ENCODE measurements at regions not wholly inside any gene's neighbourhood (a gene's known extent, or its start where the extent isn't known, plus 50 kb on each side); places are given as distances from the start of the nearest gene placed in this dataset.
"Not testable (repeated sequence)": the region's sequence is repeated elsewhere in the genome, so short reads cannot be mapped to it uniquely, and the experiment has no call there.

- DNase-seq = no peak
Measured at GRCh38 chr7:91356915-91357314, 92.7 kb downstream of the FZD1 start.

- DNase-seq = no peak
Measured at GRCh38 chr7:91357379-91357778, 93.1 kb downstream of the FZD1 start.

- no peak for DNase-seq
Measured at GRCh38 chr7:91357901-91358300, 93.7 kb downstream of the FZD1 start.

GRCh38 chr7:91358303-91358702 lies 94.1 kb downstream of the FZD1 start:
- DNase-seq = no peak

GRCh38 chr7:91365097-91365496 lies 100.9 kb downstream of the FZD1 start:
- not testable (repeated sequence) for DNase-seq

- no peak for DNase-seq
Measured at GRCh38 chr7:91366091-91366490, 101.9 kb downstream of the FZD1 start.

- DNase-seq = no peak
Measured at GRCh38 chr7:91367812-91368578, 103.8 kb downstream of the FZD1 start.

- DNase-seq = no peak
Measured at GRCh38 chr7:91372323-91372722, 108.1 kb downstream of the FZD1 start.

- DNase-seq = no peak
Measured at GRCh38 chr7:91373111-91373800, 109.0 kb downstream of the FZD1 start.

- DNase-seq = no peak
Measured at GRCh38 chr7:91374321-91374989, 110.2 kb downstream of the FZD1 start.

GRCh38 chr7:91375378-91375777 lies 111.1 kb downstream of the FZD1 start:
- DNase-seq = no peak

GRCh38 chr7:91378131-91378530 lies 113.9 kb downstream of the FZD1 start:
- DNase-seq = no peak

- no peak for DNase-seq
Measured at GRCh38 chr7:91379236-91379635, 115.0 kb downstream of the FZD1 start.

GRCh38 chr7:91379991-91380390 lies 115.8 kb downstream of the FZD1 start:
- no peak for DNase-seq

- no peak for DNase-seq
Measured at GRCh38 chr7:91383053-91383904, 119.0 kb downstream of the FZD1 start.

- DNase-seq = no peak
Measured at GRCh38 chr7:91383905-91384274, 119.7 kb downstream of the FZD1 start.

GRCh38 chr7:91394757-91395156 lies 130.5 kb downstream of the FZD1 start:
- not testable (repeated sequence) for DNase-seq

GRCh38 chr7:91395313-91395712 lies 131.1 kb downstream of the FZD1 start:
- DNase-seq = not testable (repeated sequence)

GRCh38 chr7:91397096-91397495 lies 132.9 kb downstream of the FZD1 start:
- no peak for DNase-seq

GRCh38 chr7:91397612-91398011 lies 133.4 kb downstream of the FZD1 start:
- DNase-seq = no peak

GRCh38 chr7:91398341-91398740 lies 134.1 kb downstream of the FZD1 start:
- DNase-seq = no peak

GRCh38 chr7:91405092-91405788 lies 141.0 kb downstream of the FZD1 start:
- no peak for DNase-seq

All from hematopoietic multipotent progenitor cell treated with erythropoietin and hydrocortisone succinate and interleukin-3 and kit ligand, for 6 days (in vitro differentiated cells).